MM.1S (cell line): ENCODE measurements at regions not wholly inside any gene's neighbourhood (a gene's known extent, or its start where the extent isn't known, plus 50 kb on each side); places are given as distances from the start of the nearest gene placed in this dataset.
"Not testable (repeated sequence)": the region's sequence is repeated elsewhere in the genome, so short reads cannot be mapped to it uniquely, and the experiment has no call there.

Experiments used
- CTCF ChIP-seq: fragments of 300-600 bp; sonication (generic); IDR thresholded peaks from 2 replicates; pipeline ENCODE4 v1.5.1; 2016; ENCODE audit warnings: antibody characterized with exemption, low read length, mixed read lengths
- EZH2 ChIP-seq: fragments of 300-600 bp; sonication (generic); optimal IDR thresholded peaks from 2 replicates; pipeline ENCODE3; 2017; ENCODE audit warnings: low read depth, mild to moderate bottlenecking, antibody characterized with exemption, low read length, mixed read lengths

GRCh38 chr2:42972933-42973516 is 180.6 kb upstream of the HAAO start:
- TF ChIP-seq CTCF, EZH2: not testable (repeated sequence)
